GM12892 (cell line): ENCODE measurements at regions not wholly inside any gene's neighbourhood (a gene's known extent, or its start where the extent isn't known, plus 50 kb on each side); places are given as distances from the start of the nearest gene placed in this dataset.

ENCODE experiments used
- POLR2AphosphoS5 ChIP-seq: IDR thresholded peaks from 2 replicates; pipeline ENCODE4 v1.6.1; 2011; ENCODE audit warnings: low read depth, low read length, control low read depth
- TAF1 ChIP-seq: IDR thresholded peaks from 2 replicates; pipeline ENCODE4 v1.6.1; 2011; ENCODE audit warnings: low read depth, mild to moderate bottlenecking, control low read depth, low read length, borderline replicate concordance

- TF ChIP-seq POLR2AphosphoS5: peak; percentile 78; the same call in 1 of the 2 replicates
- TF ChIP-seq TAF1: no peak
Measured at GRCh38 chr14:22489957-22490950, 98.8 kb downstream of the DAD1 start.
